NCI-H345 treated with DMSO at 0.1 percent for 48 hours (cell line): ENCODE measurements at regions not wholly inside any gene's neighbourhood (a gene's known extent, or its start where the extent isn't known, plus 50 kb on each side); places are given as distances from the start of the nearest gene placed in this dataset.

ENCODE experiments used
- DNase-seq: peaks from one replicate; lab custom pipeline; 2025; ENCODE audit not compliant: unreplicated experiment; lab: John Stamatoyannopoulos, UW

GRCh38 chr10:78506614-78507013, 473.0 kb downstream of the RPS24 start:
- no peak for DNase-seq

- DNase-seq, result no peak
Observed at GRCh38 chr10:78507510-78508160, 474.0 kb downstream of the RPS24 start.

DNA sequence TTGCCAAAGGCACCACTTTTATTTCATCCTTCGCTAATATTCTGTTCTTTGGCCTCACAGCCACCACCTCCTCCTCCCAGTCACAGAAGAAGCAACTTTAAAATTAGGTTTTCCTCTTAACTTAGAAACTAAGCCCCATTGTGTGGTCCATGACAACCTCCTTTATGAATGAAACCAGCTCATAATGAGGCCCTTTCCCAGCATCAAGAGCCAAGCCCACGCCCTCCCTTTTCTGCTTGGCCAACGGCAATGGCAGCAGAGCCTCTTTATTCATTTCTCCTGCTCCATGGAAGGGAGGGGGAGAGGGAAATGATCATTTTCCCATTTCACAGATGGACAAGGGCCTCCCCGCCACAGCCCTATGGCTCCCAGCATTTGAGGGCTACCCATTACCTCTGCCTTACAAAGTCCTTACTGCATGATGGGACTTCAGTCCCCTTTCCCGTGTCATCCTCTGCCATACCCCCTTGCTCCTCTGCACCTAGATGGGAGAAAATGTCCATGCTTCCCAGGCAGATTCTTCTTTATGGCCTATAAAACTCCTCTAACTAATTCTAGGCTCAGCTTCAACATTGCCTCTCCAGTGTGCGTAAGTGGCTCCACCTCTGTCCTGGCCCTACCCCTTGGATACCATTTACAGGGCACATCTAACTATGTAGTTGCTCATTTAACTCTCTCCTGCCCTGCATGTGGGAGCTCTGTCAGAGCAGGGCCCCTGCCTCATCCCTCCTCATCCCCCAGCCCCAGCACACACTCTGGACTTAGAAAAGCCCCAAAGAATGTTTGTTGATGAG, 475.5 kb downstream of the RPS24 start:
- no peak for DNase-seq

- DNase-seq, result no peak
Observed at GRCh38 chr10:78510566-78511323, 477.1 kb downstream of the RPS24 start.

DNA sequence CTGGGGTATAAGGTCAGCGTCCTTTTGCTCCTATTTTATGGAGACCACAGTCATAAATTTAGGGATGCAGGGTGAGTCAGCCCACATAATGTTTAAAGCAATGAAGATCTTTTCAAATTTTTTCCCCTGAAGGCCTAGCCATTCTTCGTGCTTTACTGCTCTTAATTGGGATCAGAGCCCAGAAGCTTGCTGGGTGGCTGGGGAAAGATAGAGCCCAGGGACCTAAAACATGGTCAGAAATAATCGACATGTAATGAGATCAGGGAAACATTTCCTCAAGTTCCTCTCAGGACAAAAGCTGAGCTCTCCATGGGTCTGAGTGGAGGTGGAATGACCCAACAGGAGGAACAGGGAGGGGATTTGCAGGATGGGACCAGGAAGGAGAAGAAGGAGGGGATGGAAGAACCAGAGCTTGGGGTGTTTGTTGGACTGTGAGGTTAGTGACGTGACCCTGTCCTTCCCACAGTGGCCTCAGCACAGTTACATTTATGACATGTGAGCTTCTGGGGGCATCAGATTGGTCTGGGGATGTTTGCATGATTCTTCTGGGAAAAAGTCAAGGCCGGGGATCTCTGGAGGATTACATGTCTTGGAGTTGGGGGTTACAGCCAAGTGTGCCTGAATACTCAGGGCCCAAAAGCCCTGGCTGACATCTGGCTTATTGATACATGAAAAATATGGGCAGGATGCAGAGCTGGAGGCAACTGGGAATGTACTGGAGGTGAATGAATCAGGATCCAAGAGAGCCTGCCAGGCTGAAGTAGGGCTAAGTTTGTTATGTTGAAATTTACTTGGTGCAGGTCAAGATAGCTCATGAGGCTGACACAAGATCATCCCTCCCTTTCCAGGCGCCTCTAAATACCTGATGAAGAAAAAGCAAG, 477.9 kb downstream of the RPS24 start:
- DNase-seq, result no peak

GRCh38 chr10:78512205-78512550, 478.5 kb downstream of the RPS24 start:
- no peak for DNase-seq

GRCh38 chr10:78513330-78513729, 479.7 kb downstream of the RPS24 start:
- DNase-seq, result no peak

GRCh38 chr10:78513986-78514385, 480.3 kb downstream of the RPS24 start:
- DNase-seq, result no peak

DNA sequence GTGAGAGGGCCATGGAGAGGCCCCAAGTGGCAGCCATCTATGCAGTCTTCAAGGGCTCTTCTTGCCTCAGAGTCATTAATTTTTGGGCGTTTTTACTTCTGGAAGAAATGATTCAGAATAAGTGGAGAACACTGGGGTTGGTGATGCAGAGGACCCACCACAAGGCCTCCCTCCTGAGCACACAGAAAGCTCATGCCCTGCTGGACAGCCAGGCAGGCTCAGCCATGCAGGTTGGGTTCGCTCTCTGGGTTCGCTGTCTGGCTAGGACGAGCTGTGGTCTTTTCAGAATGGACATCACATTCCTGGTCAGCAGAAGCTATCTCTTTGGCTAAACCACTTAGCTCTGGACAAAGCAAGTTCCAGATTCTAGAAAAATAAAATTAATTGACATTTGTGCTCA, 480.8 kb downstream of the RPS24 start:
- no peak for DNase-seq

DNA sequence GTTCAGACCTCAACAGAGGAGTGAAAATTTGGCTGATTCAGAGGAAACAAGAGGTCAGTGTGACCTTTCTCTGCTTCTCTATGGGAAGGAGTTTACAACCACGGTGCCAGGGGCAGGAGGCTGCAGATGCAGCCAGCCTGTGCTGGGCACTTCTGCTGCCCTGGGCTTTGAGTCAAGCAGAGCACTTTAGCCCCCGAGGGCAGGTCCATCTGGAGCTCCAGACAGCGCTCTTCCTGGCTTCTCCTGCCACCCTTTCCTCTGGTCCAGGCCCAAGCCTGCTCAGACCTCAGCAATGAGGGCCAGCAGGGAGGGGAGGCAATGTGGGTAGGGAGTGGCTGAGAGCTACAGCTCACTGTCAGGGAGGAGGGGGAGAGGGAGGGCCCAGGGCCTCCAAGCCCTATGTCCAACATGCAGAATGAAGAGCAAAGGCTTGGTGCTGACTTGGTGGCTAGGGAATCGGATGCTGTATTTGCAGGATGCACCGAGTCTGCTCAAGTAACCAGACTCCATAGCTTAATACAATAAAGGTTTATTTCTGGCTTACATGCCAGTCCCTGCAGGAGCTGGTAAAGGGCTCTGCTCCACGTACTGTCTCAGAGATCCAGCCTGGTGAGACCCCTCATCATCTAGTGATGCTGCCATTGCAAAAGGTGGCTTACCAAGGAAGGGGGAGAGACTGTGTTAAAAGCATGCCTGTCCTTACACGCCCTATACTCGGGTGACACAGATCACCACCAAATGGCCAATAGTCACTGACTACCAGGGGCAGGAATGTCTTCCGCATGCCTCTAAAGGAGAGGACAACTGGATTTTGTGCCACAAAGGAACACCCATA, 481.6 kb downstream of the RPS24 start:
- DNase-seq, result no peak

GRCh38 chr10:78515873-78516153, 482.1 kb downstream of the RPS24 start:
- DNase-seq, result no peak

DNA sequence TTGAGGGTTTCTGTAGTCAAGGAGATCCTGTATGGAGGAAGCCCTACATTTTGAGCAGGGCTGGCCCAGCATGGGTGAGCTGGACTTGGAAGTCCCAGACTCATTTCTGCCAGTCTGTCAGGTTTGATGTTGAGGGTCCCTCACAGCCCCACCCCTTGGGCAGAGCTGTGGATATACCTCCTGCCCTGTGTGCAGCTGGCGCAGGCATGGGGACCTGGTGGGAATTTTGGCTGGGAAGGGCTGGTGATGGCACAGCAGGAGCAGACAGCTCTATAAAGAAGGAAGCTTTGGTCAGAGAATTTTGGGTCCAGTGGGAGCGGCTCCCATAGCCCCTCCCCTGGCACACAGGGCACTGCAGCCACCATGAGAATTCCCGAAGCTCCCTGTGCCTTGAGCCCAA, 482.6 kb downstream of the RPS24 start:
- no peak for DNase-seq

GRCh38 chr10:78516756-78517155, 483.1 kb downstream of the RPS24 start:
- no peak for DNase-seq

DNA sequence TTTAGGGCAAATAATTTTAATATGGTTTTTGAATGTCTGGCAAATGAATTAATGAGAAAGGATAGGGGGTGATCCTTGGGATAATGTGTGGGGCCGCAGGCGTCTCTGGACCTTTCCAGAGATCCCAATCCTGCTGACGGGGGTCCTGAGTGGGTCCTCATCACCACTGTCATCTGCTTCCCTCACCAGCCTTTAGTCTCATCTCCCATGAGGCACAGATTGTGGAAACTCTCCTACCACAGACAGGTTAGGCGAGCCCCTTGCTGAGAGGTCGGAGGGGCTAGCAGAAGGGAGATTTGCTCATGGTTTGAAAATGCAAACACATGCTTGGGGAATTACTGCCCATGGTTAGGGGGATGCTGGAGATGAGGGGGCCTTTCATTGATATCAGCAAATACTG, 484.6 kb downstream of the RPS24 start:
- no peak for DNase-seq

DNA sequence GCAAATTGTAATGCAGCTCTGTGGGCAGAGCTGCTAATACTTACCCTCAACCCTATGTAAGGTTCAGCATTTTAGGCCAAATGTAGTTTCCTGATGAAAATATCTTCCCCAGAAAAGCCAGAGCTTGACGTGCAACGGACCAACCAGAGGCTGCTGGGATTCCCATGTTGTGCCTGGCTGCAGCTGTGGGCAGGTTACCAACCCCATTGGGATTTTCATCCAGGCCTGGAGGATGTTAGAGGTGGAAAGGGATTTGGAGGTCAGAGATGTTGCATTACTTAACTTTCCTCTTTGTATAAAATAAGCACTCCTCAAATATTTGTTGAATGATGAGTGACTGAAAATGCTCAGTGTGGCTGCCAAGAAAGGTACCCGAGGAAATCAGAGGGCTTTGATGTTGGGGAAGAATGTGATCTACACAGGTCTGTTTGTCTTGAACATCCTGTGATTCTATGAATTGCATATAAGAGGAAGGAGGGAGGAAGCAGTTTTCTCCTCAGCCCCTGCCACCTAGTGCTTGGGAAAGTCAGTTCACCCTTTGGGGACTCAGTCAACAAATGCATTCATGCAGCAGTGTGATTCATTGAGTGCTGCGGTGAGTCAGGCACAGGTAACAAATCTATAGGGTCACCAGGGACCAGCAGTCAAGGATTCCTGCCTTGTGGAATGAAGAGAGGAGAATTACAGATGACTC, 487.2 kb downstream of the RPS24 start:
- no peak for DNase-seq

DNA sequence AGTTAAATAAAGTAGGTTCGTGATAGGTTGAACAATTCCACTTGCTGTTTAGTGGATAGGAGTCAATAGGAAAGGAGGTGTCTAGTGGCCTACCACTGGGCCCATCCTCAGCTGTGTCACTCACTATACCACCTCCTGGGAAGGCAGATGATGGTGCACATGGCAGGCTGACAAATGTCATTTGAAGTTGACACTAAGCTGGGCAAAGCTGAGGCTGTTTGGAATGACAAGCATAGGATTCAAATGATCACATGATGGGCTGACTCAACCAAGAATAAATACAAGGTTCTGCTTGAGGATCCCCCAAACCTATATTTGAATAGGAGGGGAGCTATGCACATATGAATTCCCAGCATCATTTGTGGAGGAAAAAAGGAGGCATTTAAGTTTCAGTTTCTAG, 489.8 kb downstream of the RPS24 start:
- no peak for DNase-seq

- DNase-seq, result no peak
Observed at GRCh38 chr10:78524342-78524741, 490.7 kb downstream of the RPS24 start.

DNA sequence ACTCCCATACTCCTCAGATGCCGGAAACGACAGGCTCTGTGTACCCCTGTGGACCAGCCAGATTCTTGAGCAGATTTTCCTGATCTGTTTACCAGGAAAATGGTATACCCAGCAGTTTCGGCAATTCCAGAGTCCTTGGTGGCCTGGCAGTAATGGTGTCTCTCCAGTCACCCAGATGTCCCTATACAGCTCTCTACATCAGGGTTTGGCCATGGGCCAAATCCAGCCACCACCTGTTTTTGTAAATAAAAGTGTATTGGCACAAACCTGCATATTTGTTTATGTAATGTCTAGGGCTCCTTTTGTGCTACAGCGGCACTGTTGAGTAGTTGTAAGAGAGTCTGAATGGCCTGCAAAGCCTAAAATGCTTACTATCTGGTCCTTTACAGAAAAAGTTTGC, 491.3 kb downstream of the RPS24 start:
- peak; percentile 81 for DNase-seq

- no peak for DNase-seq
Observed at GRCh38 chr10:78526347-78526746, 492.7 kb downstream of the RPS24 start.

DNA sequence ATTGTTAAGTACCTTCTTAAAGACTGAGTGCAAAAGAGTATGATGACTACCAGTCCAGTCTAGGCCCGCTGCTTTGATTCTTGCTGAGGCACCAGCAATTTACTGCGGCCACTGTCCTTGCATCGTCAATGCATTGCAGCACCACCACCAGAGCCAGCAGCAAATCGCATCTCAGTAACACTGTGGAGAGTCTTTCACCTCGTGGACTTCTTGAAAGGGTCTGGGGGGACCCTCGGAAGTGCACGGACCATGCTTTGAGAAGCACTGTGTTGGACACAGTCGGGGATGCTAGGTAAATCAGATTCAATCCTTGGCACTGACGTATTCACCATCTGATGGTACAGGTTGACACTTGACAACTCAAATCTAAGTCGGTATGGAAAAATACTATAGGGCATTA, 493.6 kb downstream of the RPS24 start:
- DNase-seq, result no peak
